Sigmoid colon (tissue), 4 donors: ENCODE measurements at regions not wholly inside any gene's neighbourhood (a gene's known extent, or its start where the extent isn't known, plus 50 kb on each side); places are given as distances from the start of the nearest gene placed in this dataset.

ENCODE experiments used
- EP300 ChIP-seq, 4 donors: sonication (generic); formaldehyde crosslinking; IDR thresholded peaks; one replicate each; pipeline ENCODE4 v1.6.1; 2017; ENCODE audit warnings: antibody characterized with exemption in 4 of 4
- POLR2AphosphoS5 ChIP-seq, 4 donors: sonication (generic); formaldehyde crosslinking; IDR thresholded peaks; one replicate each; pipeline ENCODE4 v1.6.1; 2017; ENCODE audit warnings: antibody characterized with exemption in 4 of 4
- TF ChIP-seq, protein P1 (sequence below), 4 experiments: fragments of 450-650 bp in 3 of 4; fragments of 200-600 bp in 1 of 4; IDR thresholded peaks; one replicate each; pipeline ENCODE4 v1.5.1; 2016 to 2019; ENCODE audit warnings: antibody characterized with exemption in 4 of 4, mild to moderate bottlenecking in 3 of 4, moderate library complexity in 2 of 4

DNA sequence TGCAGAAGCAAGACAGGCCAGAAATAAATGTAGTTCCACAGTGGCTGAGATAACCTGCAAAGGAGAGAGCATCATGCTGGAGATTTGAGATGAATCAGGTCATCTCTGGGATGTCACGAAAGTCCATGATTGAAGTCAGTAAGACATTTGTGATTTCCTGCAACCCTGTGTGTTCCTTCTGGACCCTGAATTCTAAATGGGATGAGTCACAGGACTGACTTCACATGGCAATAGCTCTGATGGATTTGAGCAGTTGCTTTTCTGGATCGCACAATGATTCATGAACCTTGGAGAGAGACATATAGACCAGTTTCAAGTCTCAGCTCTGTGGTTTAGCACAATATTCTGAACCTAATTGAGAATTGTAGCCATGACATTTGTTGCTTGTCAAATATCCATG is 102.9 kb downstream of the TSN start:
- TF ChIP-seq, protein P1, sequence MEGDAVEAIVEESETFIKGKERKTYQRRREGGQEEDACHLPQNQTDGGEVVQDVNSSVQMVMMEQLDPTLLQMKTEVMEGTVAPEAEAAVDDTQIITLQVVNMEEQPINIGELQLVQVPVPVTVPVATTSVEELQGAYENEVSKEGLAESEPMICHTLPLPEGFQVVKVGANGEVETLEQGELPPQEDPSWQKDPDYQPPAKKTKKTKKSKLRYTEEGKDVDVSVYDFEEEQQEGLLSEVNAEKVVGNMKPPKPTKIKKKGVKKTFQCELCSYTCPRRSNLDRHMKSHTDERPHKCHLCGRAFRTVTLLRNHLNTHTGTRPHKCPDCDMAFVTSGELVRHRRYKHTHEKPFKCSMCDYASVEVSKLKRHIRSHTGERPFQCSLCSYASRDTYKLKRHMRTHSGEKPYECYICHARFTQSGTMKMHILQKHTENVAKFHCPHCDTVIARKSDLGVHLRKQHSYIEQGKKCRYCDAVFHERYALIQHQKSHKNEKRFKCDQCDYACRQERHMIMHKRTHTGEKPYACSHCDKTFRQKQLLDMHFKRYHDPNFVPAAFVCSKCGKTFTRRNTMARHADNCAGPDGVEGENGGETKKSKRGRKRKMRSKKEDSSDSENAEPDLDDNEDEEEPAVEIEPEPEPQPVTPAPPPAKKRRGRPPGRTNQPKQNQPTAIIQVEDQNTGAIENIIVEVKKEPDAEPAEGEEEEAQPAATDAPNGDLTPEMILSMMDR (IDR thresholded peaks at IDR 0.05) = no peak
- TF ChIP-seq POLR2AphosphoS5 (IDR thresholded peaks at IDR 0.05) (no peak), EP300 (IDR thresholded peaks at IDR 0.05) (no peak)
